ENCODE measurements at regions not wholly inside any gene's neighbourhood (a gene's known extent, or its start where the extent isn't known, plus 50 kb on each side); places are given as distances from the start of the nearest gene placed in this dataset.

- TF ChIP-seq, protein P1, sequence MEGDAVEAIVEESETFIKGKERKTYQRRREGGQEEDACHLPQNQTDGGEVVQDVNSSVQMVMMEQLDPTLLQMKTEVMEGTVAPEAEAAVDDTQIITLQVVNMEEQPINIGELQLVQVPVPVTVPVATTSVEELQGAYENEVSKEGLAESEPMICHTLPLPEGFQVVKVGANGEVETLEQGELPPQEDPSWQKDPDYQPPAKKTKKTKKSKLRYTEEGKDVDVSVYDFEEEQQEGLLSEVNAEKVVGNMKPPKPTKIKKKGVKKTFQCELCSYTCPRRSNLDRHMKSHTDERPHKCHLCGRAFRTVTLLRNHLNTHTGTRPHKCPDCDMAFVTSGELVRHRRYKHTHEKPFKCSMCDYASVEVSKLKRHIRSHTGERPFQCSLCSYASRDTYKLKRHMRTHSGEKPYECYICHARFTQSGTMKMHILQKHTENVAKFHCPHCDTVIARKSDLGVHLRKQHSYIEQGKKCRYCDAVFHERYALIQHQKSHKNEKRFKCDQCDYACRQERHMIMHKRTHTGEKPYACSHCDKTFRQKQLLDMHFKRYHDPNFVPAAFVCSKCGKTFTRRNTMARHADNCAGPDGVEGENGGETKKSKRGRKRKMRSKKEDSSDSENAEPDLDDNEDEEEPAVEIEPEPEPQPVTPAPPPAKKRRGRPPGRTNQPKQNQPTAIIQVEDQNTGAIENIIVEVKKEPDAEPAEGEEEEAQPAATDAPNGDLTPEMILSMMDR (conservative IDR thresholded peaks at IDR 0.05; ENCODE audit: low read depth, low read length) = no peak
- DNase-seq (ENCODE audit: low read depth) = no peak
- no peak overlapping the region for H3K4me3 ChIP-seq (ENCODE audit: low read length)
Observed at GRCh38 chr9:24828687-24829086, 283.0 kb upstream of the IZUMO3 start.

GRCh38 chr9:24824607-24825006 lies 278.9 kb upstream of the IZUMO3 start:
- H3K4me3 ChIP-seq (ENCODE audit: low read length) = no peak overlapping the region
- TF ChIP-seq, protein P1 (conservative IDR thresholded peaks at IDR 0.05; ENCODE audit: low read depth, low read length) = no peak
- DNase-seq (ENCODE audit: low read depth) = no peak

DNA sequence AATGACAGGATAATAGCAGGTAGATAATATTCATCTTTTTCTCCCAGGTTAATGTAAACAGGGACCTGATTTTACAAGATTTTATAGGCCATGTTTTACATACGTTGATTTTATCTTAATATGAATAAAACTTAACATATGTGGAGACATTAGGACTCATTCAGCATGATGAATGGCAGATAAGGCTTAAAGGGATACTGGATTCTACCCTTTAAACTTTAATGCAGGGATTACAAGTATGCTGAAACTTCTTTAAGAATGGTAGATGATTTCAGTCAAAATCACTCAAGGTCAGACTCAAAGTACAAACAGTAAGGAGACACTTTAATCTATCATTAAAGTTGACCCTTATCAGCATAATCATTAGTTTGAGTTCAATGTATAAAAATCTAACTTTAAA lies 274.5 kb upstream of the IZUMO3 start:
- TF ChIP-seq, protein P1 (conservative IDR thresholded peaks at IDR 0.05; ENCODE audit: low read depth, low read length) = no peak
- DNase-seq (ENCODE audit: low read depth) = no peak
- no peak overlapping the region for H3K4me3 ChIP-seq (ENCODE audit: low read length)

DNA sequence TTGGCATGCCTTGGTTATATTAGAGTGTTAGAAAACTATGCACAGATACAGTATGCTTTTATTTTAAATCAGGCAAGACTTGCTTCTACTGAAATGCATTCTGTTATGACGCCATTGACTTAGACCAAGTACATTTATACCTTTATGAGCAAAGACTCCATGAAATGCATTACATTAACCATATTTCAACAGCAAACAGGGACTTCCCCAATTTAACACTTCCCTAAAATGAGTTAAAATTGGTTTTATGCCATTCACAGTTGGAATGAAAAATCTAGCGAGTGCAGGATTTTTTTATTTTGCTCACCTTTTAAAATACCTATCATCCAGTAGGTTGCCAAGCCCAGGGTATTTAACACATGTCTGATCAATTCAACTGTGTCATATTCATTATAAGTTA lies 272.1 kb upstream of the IZUMO3 start:
- TF ChIP-seq, protein P1 (conservative IDR thresholded peaks at IDR 0.05; ENCODE audit: low read depth, low read length) = no peak
- no peak for DNase-seq (ENCODE audit: low read depth)
- H3K4me3 ChIP-seq (ENCODE audit: low read length) = no peak overlapping the region

DNA sequence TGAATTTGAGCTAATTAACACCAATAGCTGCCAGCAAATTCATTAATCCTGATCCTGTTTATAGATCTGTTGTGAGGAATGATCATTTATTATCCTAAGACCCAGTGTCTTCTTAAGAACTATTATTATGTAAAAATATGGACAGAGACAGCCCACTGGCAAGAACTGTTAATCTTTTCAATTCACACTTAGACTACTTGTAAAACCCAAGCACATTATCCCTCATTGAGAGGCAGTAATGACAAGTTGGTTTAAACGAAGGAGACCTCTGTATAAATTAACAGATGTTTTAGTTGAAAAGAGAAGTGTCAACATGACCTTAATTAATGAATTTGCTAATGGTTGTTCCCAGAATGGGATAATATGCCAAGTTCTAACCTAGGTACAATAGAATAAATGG lies 270.3 kb upstream of the IZUMO3 start:
- DNase-seq (ENCODE audit: low read depth) = no peak
- no peak overlapping the region for H3K4me3 ChIP-seq (ENCODE audit: low read length)
- TF ChIP-seq, protein P1 (conservative IDR thresholded peaks at IDR 0.05; ENCODE audit: low read depth, low read length) = no peak

DNA sequence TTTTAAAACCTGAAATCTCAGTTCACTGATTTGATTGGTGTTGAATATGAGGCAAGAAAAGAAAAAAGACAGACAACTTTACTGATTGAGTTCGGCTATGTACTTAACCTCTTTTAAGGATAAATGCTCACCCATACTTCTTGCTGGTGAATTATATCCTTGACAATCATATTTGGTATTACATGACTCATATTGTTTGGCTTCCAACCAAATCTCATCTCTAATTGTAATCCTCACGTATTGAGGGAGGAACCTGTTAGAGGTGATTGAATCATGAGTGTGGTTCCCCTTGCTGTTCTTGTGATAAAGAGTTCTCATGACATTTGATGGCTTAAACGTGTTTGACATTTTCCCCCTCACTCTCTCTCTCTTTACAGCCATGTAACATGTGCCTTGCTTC lies 255.6 kb upstream of the IZUMO3 start:
- no peak for DNase-seq (ENCODE audit: low read depth)
- TF ChIP-seq, protein P1 (conservative IDR thresholded peaks at IDR 0.05; ENCODE audit: low read depth, low read length) = no peak
- H3K4me3 ChIP-seq (ENCODE audit: low read length) = no peak overlapping the region

GRCh38 chr9:24793787-24794186 lies 248.1 kb upstream of the IZUMO3 start:
- DNase-seq (ENCODE audit: low read depth) = no peak
- H3K4me3 ChIP-seq (ENCODE audit: low read length) = no peak overlapping the region
- TF ChIP-seq, protein P1 (conservative IDR thresholded peaks at IDR 0.05; ENCODE audit: low read depth, low read length) = no peak

Measured in retinal pigment epithelial cell (primary cell).